ENCODE measurements at regions not wholly inside any gene's neighbourhood (a gene's known extent, or its start where the extent isn't known, plus 50 kb on each side); places are given as distances from the start of the nearest gene placed in this dataset.
A peak's percentile ranks its signal among the peaks of the same experiment; 100 is the strongest.

- Mint-ChIP-seq H3K27ac (no peak overlapping the region), H3K4me1 (no peaks in the 10 kb centered on the region), H3K36me3 (no peaks in the 10 kb centered on the region), H3K4me3 (no peak overlapping the region), H3K9me3 (no peaks in the 10 kb centered on the region), H3K27me3 (peaks cover under 1% of the 10 kb centered on the region)
- ATAC-seq = no peak
Observed at GRCh38 chr1:37146071-37146470, 111.8 kb upstream of the GRIK3 start.

GRCh38 chr1:37147392-37147831 is 113.1 kb upstream of the GRIK3 start:
- H3K27me3 Mint-ChIP-seq = no peaks in the 10 kb centered on the region
- H3K9me3 Mint-ChIP-seq = no peaks in the 10 kb centered on the region
- no peak overlapping the region for H3K27ac Mint-ChIP-seq
- no peak overlapping the region for H3K4me3 Mint-ChIP-seq
- no peaks in the 10 kb centered on the region for H3K4me1 Mint-ChIP-seq
- no peaks in the 10 kb centered on the region for H3K36me3 Mint-ChIP-seq
- no peak for ATAC-seq

GRCh38 chr1:37147906-37148305 is 113.6 kb upstream of the GRIK3 start:
- Mint-ChIP-seq H3K27ac (no peak overlapping the region), H3K36me3 (no peaks in the 10 kb centered on the region), H3K27me3 (no peaks in the 10 kb centered on the region), H3K4me3 (no peak overlapping the region), H3K4me1 (no peaks in the 10 kb centered on the region), H3K9me3 (no peaks in the 10 kb centered on the region)
- no peak for ATAC-seq

GRCh38 chr1:37148663-37149062 is 114.3 kb upstream of the GRIK3 start:
- H3K27me3 Mint-ChIP-seq = no peaks in the 10 kb centered on the region
- H3K4me3 Mint-ChIP-seq = no peak overlapping the region
- no peaks in the 10 kb centered on the region for H3K36me3 Mint-ChIP-seq
- no peaks in the 10 kb centered on the region for H3K4me1 Mint-ChIP-seq
- ATAC-seq = no peak
- no peaks in the 10 kb centered on the region for H3K9me3 Mint-ChIP-seq
- H3K27ac Mint-ChIP-seq = no peak overlapping the region

- Mint-ChIP-seq H3K27me3 (no peaks in the 10 kb centered on the region), H3K4me3 (no peak overlapping the region), H3K4me1 (no peaks in the 10 kb centered on the region), H3K27ac (no peak overlapping the region), H3K36me3 (no peaks in the 10 kb centered on the region), H3K9me3 (no peaks in the 10 kb centered on the region)
- ATAC-seq = no peak
Observed at GRCh38 chr1:37149296-37149695, 115.0 kb upstream of the GRIK3 start.

GRCh38 chr1:37150986-37151385 is 116.7 kb upstream of the GRIK3 start:
- no peaks in the 10 kb centered on the region for H3K4me1 Mint-ChIP-seq
- no peak overlapping the region for H3K27ac Mint-ChIP-seq
- H3K27me3 Mint-ChIP-seq = peaks cover 15% of the 10 kb centered on the region
- H3K36me3 Mint-ChIP-seq = no peaks in the 10 kb centered on the region
- H3K9me3 Mint-ChIP-seq = peaks cover 5% of the 10 kb centered on the region
- ATAC-seq = peak; percentile 32
- H3K4me3 Mint-ChIP-seq = no peak overlapping the region

GRCh38 chr1:37151789-37152188 is 117.5 kb upstream of the GRIK3 start:
- H3K27ac Mint-ChIP-seq = no peak overlapping the region
- H3K4me3 Mint-ChIP-seq = no peak overlapping the region

GRCh38 chr1:37152491-37152890 is 118.2 kb upstream of the GRIK3 start:
- Mint-ChIP-seq H3K4me3 (no peak overlapping the region), H3K27ac (no peak overlapping the region), H3K4me1 (no peaks in the 10 kb centered on the region), H3K36me3 (no peaks in the 10 kb centered on the region), H3K27me3 (peaks cover 18% of the 10 kb centered on the region), H3K9me3 (peaks cover 5% of the 10 kb centered on the region)
- no peak for ATAC-seq

More at GRCh38 chr1:37151789-37152188, 117.5 kb upstream of the GRIK3 start:
- no peaks in the 10 kb centered on the region for H3K4me1 Mint-ChIP-seq
- ATAC-seq = no peak
- peaks cover 18% of the 10 kb centered on the region for H3K27me3 Mint-ChIP-seq
- peaks cover 5% of the 10 kb centered on the region for H3K9me3 Mint-ChIP-seq
- no peaks in the 10 kb centered on the region for H3K36me3 Mint-ChIP-seq

GRCh38 chr1:37153116-37154100 is 119.1 kb upstream of the GRIK3 start:
- no peaks in the 10 kb centered on the region for H3K36me3 Mint-ChIP-seq
- peaks cover 5% of the 10 kb centered on the region for H3K9me3 Mint-ChIP-seq
- H3K27me3 Mint-ChIP-seq = peaks cover 18% of the 10 kb centered on the region
- no peaks in the 10 kb centered on the region for H3K4me1 Mint-ChIP-seq
- ATAC-seq = no peak
- no peak overlapping the region for H3K27ac Mint-ChIP-seq
- no peak overlapping the region for H3K4me3 Mint-ChIP-seq

- no peaks in the 10 kb centered on the region for H3K4me1 Mint-ChIP-seq
- peaks cover 19% of the 10 kb centered on the region for H3K9me3 Mint-ChIP-seq
- no peak overlapping the region for H3K27ac Mint-ChIP-seq
- no peaks in the 10 kb centered on the region for H3K36me3 Mint-ChIP-seq
- no peak for ATAC-seq
- no peak overlapping the region for H3K4me3 Mint-ChIP-seq
- H3K27me3 Mint-ChIP-seq = peaks cover 18% of the 10 kb centered on the region
Observed at GRCh38 chr1:37156646-37157045, 122.3 kb upstream of the GRIK3 start.

GRCh38 chr1:37157634-37158033 is 123.3 kb upstream of the GRIK3 start:
- ATAC-seq = no peak
- Mint-ChIP-seq H3K4me1 (no peaks in the 10 kb centered on the region), H3K27me3 (peaks cover 18% of the 10 kb centered on the region), H3K36me3 (no peaks in the 10 kb centered on the region), H3K27ac (no peak overlapping the region), H3K4me3 (no peak overlapping the region), H3K9me3 (peaks cover 22% of the 10 kb centered on the region)

GRCh38 chr1:37158113-37158749 is 123.9 kb upstream of the GRIK3 start:
- ATAC-seq = no peak
- H3K27ac Mint-ChIP-seq = no peak overlapping the region
- H3K36me3 Mint-ChIP-seq = no peaks in the 10 kb centered on the region
- no peak overlapping the region for H3K4me3 Mint-ChIP-seq
- peaks cover 22% of the 10 kb centered on the region for H3K9me3 Mint-ChIP-seq
- no peaks in the 10 kb centered on the region for H3K4me1 Mint-ChIP-seq
- H3K27me3 Mint-ChIP-seq = peaks cover 18% of the 10 kb centered on the region

GRCh38 chr1:37159102-37159501 is 124.8 kb upstream of the GRIK3 start:
- Mint-ChIP-seq H3K4me3 (no peak overlapping the region), H3K27ac (no peak overlapping the region), H3K9me3 (peaks cover 22% of the 10 kb centered on the region), H3K36me3 (no peaks in the 10 kb centered on the region), H3K4me1 (no peaks in the 10 kb centered on the region), H3K27me3 (peaks cover 18% of the 10 kb centered on the region)
- no peak for ATAC-seq

GRCh38 chr1:37161171-37161570 is 126.9 kb upstream of the GRIK3 start:
- H3K9me3 Mint-ChIP-seq = peaks cover 26% of the 10 kb centered on the region
- H3K4me1 Mint-ChIP-seq = no peaks in the 10 kb centered on the region
- H3K36me3 Mint-ChIP-seq = peaks cover 4% of the 10 kb centered on the region
- H3K27me3 Mint-ChIP-seq = peaks cover 2% of the 10 kb centered on the region
- H3K27ac Mint-ChIP-seq = no peak overlapping the region
- no peak for ATAC-seq
- no peak overlapping the region for H3K4me3 Mint-ChIP-seq

- Mint-ChIP-seq H3K4me3 (no peak overlapping the region), H3K4me1 (no peaks in the 10 kb centered on the region), H3K27me3 (peaks cover 3% of the 10 kb centered on the region), H3K36me3 (peaks cover 4% of the 10 kb centered on the region), H3K9me3 (peaks cover 35% of the 10 kb centered on the region), H3K27ac (no peak overlapping the region)
- ATAC-seq = no peak
Observed at GRCh38 chr1:37162059-37162458, 127.7 kb upstream of the GRIK3 start.

- Mint-ChIP-seq H3K36me3 (peaks cover 10% of the 10 kb centered on the region), H3K4me1 (no peaks in the 10 kb centered on the region), H3K27me3 (peaks cover 31% of the 10 kb centered on the region), H3K27ac (no peak overlapping the region), H3K9me3 (peaks cover 33% of the 10 kb centered on the region), H3K4me3 (no peak overlapping the region)
- ATAC-seq = no peak
Observed at GRCh38 chr1:37166005-37166404, 131.7 kb upstream of the GRIK3 start.
